KG1 (cell line): ENCODE measurements at regions not wholly inside any gene's neighbourhood (a gene's known extent, or its start where the extent isn't known, plus 50 kb on each side); places are given as distances from the start of the nearest gene placed in this dataset.

Source experiments
- DNase-seq: peaks from one replicate; lab custom pipeline; 2025; lab: John Stamatoyannopoulos, UW

DNA sequence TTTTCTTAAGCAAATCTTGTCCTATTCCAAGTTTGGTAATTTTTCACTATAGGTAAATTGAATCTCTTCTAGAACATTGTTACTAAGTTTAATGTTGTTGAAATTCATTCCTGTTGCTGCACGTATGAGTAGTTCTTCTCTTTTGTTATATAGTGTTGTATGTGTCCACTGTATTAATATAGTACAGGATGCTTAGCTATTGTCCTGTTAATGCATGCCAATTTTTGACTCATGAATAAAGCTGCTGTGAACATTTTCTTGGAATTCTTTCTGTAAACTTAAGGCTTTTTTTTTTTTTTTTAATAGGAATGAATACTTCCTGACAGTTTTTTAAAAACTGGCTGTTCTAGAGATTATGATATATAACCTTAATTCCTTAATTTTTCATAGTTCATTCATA lies 326.9 kb downstream of the SLC4A3 start:
- DNase-seq, result no peak

DNA sequence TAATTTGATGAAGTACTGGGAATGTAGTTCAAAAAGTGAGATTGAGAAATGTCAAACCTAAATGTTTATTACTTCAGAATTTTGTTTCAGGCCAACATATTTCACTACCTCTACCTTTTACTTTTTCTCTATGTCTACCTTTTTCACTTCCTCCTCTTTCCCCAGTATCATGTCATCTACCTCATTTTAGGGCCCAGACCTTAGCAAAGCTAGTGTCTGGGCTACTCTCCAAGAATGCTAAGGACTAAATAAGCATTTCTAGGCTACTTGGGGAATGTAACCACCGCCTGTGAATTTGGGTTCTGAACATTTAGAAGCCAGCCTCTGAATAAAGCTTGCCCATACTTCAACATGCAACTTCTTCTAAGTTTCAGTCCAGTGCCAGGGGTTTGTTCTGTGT lies 330.4 kb downstream of the SLC4A3 start:
- no peak for DNase-seq

DNA sequence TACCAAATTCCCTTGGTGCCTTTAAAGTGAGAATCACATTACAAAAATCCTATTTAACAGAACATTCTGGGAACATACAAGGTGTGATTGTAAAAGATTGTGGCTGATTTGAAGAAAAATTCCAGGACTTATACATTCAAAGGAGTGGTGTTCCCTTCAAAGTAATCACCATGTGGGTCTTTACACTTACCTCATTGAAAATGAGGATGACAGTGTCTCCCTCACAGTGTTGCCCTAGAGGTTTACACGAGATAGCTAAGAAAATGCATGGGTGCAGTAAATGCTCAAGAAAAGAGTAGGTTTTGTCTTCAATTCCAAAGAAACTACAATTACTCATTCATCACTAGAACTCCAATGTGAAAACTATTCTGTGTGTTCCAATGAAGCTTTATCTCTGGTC lies 331.5 kb downstream of the SLC4A3 start:
- no peak for DNase-seq

DNA sequence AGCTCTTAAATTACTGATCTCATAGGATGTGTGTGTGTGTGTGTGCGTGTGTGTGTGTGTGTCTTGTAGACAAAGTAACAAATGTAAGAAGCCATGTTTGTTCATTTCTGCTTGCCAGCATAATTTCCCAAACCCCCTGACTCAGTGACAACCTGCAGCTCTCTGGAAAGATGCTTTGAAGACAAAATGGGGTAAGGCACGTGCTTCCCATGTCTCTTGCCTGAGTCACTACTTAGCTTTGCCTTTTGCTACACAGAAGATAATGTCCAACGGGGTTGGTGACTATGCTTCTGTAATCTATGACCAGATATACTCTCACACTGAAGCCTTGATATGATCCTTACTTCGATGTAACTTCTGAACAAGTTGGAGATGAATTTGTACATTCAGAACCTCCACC lies 332.0 kb downstream of the SLC4A3 start:
- no peak for DNase-seq

DNA sequence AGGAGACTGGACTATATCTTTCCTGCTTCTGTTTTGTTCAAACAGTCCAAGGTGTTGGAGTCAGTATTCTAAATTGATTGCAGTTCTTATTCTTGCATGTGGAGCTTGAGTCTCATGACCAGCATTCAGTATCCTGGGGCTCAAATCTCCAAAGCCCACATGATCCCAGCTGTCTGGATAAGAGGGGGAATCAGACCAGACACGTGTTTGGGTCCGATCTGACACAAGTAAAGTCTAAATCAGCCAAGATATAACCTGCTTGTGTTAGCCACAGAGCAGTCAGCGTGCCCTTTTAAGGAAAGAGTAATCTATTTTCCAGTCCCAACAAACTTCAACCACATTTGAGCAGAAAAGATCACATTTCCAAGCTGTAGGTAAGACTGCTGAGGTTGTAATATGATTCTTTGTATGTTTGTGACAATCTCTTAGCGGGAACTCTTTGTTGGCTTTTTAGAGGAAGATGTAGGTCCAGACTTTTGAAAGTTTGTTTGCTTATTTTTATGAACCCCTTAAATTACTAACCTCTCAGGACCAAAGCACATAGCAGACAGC lies 334.6 kb downstream of the SLC4A3 start:
- no peak for DNase-seq

DNA sequence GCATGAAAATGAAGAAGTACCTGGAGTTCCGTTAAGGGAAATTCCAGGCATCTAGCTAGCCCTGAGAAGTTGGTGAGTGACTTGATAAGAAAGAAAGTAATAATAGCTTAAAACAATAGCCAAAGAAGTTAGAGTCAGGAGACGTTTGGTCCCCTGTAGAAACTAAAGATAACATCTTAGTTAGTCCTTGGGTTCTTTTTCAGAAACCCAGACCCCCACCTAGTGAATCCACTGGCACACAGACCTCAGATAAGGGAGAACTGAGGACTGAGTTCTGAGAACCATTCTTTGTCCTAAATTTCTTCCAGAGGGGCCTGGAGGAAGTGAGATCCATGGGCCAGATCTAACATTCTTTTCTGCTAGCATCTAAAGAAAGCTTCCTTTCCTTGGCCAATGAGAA lies 335.4 kb downstream of the SLC4A3 start:
- no peak for DNase-seq

DNA sequence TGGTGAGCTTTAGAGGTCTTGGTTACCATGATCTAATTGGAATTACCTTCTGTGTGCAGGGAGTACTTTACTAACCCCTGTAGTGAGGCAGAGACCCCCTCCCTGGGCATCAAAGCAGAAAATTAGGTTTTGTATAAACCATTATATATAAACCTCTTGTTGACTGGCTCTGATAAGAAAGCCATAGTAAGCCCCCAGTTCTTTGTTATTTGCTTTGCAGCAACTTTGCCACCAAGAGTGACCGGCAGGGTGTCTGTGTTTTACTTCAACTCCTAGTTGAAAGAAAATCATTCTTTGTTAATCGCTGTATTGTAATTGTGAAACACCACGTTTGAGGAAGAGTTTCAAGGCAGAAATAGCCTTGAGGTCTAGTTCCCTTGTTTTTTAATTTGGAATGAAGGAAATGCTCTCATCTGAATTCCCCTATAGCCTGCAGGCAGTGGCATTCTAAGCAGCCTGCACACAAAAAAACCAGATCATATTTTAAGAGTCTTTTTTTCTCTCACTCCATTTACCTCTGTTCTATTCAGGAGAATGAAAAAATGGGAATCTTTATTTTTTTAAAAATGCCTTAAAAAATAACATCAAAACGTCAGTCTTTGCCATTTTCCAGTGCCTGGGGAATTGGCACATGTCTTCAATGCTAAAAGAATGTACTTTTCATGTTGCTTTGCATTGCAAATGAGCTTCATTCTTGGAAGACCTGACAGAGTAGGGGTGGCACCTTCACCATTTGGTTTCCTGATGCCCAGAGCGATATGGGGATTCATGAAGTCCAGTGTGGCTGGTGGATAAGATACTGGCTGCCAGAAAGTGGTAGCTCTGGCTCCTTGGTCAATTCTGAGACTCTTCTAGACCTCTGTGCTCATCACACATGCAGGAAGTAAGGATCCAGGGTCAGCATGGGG lies 338.1 kb downstream of the SLC4A3 start:
- no peak for DNase-seq

DNA sequence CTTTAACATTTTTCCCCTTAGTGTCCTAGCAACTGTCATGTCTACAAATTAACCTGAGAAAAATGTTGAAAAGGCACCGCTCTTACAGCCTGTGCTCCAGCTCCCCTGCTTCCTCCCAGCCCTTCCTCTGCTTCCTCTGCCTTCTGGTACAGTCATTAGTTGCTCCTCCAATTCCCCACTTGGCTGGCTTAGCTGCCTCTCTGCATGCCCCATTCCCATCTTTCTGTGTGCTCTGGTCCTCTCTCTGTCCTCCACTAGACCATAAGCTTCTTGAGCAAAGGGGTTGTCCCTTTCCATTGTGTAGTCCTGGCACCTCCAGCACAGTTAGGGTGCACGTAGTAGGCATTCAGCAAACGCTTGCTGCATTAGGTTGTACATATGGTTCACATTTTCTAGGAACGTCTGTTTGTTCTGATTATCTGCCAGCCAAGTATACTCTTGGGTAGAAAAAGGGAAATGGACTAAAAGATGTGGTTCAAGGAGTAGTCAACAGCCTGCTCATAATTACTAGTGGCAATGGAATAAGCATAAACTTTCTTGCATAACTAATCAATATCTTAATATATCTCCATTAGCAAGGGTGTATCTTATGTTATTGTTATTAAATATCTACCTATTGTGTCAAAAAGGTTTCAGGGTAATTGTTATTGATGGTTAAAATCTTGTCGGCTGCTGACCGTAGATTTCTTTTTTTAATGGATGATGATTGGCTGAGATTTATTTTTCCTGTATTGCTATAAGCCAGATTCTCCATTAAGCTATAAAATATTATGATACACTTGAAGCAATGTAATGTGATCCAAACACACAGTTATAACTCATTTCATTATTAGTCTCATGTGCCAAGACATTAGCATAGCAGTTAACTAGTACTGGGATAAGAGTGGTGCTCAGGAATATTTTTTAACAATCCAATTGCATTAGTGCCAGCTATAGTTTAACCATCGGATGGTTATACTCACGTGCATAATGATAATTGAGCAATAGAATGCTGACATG lies 340.1 kb downstream of the SLC4A3 start:
- no peak for DNase-seq

DNA sequence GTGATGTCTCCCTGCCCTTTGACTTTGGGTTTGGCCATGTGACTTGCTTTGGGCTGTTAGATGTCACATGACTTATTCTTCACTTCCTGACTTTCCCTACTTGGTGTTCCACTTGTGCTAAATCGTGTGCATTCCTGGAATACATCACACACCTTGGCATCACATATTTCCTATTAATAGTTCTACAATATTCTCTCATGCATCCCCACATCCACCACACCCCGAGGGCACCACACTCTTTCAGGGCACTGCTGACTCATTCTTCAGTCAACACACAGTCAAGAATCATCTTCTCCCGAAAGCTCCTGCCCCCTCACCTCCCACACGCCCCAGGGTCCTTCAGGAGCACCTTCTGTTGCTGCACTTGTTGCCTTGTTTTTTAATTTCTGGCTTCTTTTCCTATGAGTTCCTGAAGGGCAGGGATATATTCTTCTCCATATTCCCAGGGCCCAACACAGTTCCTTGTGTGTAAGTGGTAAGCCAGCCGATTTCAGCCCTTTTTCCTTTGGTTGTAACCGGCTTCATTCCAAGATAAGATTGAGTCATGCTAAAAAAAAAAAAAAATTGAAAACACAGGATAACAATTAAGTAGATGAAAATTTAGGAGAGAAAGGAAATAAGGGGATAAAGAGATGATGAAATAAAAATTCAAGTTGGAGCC lies 341.4 kb downstream of the SLC4A3 start:
- no peak for DNase-seq

DNA sequence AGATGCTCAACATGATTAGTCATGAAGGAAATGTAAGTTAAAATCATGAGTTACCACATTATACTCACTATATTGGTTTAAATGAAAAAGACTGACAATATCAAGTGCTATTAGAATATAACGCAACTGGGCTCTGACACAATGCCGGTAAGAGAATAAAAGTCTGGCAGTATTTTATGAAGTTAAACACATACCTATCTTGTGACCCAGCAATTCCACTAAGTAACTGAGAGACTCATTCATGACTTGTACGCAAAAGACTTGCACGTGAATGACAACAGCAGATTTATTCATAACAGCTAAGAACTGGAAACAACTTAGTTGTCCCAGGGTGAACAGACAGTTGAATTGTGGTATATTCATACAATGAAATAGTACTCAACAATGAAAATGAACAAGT lies 342.1 kb downstream of the SLC4A3 start:
- no peak for DNase-seq

DNA sequence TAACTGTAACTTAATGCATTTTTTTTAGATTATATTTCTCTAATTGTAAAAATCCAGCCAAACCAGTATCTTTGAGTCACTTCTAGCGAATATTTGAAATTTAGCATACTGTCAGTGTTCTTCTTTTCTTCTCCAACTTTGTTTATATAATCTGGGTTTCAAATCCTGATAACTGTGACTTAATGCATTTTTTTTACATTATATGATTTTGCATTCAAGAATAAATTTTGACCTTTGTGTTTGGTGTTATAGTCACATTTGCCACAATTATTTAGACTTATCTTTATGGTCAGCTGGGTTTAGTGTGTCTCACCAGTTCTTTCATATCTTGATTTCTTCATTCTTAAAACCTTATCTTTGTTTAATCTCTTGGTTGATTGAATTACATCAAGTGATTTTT lies 345.7 kb downstream of the SLC4A3 start:
- no peak for DNase-seq

DNA sequence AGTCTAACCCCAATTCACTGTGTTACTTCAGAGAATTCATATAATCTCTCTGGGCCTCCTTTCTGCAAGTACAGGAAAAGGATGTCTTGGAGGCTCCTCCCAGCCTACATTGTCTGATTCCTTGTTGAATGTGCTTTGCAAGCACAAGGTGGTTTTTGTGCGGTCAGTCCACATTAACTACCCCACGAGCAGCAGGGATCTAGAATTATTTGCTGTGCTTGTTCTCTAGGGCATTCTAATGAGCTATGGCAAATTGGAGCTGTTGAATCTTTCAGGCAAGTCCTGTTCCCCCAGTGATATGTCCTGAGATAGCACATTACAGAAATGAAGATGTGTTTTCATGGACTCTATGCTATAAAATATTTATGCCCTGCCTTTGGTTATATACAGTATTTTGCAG lies 349.4 kb downstream of the SLC4A3 start:
- DNase-seq, result no peak

DNA sequence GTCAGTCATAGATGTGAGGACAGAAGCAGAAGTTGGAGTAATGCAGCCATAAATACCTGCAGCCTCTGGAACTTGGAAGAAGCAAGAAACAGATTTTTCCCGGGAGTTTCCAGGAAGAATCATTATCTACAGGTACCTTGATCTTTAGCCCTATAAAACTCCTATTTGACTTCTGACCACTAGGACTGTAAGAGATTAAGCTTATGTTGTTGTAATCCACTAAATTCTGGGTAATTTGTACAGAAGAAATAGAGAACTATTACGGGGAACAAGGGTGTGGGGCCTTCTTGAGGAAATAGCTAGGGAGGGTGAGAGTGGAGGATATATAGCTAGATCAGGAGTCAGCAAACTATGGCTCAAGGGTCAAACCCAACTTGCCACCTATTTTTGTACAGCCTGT lies 353.2 kb downstream of the SLC4A3 start:
- no peak for DNase-seq

DNA sequence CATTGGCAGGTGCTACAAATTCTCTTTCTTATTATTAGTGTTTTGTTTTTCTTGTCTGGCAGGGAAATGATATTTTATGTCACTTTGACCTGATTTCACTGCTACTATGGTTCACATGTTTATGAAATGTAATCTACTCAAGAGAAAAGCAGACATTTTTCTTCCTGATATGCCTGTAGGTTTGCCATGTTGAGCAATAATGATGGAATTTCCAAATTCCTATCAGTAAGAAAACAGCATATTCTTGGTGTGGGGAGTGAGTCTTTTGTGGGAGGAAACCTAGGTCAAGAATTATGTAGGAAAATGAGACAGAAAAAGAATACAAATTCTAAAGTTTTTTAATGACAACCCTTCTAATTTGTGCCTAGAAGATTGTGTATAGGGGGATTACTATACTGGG lies 356.4 kb downstream of the SLC4A3 start:
- DNase-seq, result no peak

DNA sequence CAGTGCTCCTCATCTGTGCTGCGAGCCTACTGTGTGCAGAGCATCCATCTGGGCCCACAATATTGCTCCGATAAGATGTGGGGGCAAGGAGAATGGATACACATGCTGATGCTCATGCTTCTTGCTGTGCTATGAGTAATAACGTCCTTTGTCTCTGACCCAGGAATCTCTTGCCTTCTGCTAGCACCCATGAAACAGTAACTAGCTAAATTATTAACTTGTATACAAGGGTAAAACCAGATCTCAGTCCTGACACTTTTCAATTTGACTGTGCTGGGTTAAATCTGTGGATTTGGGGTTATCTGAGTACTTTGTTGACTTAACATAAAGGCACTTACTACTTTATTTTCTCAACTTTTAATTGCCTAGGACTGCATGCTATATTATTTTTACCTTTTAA lies 357.6 kb downstream of the SLC4A3 start:
- DNase-seq, result no peak

DNA sequence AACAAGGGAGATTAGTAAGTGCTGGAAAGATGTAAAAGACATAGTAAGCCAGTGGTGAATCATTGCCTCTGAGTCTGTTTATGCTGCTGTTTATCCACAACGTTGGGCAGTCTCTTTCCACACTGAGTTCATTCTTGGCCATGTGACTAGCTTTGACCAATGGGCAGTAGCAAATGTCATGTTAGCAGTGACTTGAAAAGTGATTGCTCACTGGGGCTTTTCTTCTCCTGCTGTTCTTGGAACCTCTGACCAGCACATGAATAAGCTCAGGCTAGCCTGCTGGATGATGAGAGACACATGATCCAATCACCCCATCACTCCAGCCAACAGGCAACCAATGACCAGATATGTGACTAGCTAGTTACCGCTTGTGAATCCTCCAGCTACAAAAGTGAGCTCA lies 360.4 kb downstream of the SLC4A3 start:
- DNase-seq, result no peak

DNA sequence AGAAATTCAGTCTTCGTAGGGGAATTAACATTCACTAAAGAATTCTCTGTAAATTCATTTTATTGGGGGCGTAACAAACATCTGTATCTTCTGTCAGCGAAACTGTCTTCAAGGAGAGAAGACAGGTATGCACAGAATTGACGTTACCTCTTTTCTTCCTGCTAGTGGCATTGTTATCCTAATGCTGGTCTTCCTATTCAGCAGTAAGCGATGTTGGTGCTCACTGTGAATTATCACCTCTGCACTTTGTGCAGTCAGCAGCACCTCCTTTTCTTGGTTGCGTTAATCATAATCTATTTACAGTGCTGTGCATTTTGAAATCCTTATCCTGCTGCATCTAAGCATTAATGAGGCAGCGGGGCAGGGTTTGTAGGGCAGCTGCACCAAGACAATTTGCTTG lies 362.3 kb downstream of the SLC4A3 start:
- DNase-seq, result no peak

DNA sequence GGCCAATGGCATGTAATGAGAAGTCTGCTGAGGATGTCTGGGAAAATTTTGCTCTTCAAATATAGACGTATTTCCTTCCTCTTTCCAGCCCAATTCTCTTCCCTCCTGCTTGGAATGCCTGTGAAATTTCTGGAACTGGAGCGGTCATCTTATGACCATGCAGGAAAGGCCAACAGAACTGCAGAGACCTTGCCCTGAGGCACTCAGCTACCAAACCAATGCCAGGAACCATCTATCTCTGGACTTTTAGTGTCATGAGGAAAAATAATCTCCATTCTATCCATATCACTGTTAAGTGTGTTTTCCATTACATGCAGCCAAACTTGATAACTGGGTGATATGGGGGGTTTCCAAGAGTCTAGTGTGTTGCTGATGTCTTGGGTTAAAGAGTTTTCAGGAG lies 363.7 kb downstream of the SLC4A3 start:
- no peak for DNase-seq

DNA sequence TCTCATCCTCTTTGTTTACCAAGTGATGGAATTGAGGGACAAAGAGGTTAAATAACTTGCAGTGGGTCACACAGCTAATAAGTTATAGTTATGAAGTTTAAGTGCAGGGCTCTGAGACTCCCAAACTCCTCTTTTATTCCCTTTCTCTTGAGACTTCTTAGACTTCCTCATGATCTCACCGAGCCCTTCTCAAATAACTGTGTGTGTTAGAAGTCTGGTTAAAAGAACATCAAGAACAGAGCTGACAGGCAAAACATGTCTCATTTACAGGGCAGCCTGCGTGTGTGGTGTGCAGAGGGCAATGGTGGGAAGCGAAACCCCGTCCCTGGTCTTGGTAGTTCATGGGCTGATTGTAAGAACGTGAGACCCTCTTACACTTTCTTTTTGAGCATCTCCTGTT lies 368.0 kb downstream of the SLC4A3 start:
- DNase-seq, result no peak

DNA sequence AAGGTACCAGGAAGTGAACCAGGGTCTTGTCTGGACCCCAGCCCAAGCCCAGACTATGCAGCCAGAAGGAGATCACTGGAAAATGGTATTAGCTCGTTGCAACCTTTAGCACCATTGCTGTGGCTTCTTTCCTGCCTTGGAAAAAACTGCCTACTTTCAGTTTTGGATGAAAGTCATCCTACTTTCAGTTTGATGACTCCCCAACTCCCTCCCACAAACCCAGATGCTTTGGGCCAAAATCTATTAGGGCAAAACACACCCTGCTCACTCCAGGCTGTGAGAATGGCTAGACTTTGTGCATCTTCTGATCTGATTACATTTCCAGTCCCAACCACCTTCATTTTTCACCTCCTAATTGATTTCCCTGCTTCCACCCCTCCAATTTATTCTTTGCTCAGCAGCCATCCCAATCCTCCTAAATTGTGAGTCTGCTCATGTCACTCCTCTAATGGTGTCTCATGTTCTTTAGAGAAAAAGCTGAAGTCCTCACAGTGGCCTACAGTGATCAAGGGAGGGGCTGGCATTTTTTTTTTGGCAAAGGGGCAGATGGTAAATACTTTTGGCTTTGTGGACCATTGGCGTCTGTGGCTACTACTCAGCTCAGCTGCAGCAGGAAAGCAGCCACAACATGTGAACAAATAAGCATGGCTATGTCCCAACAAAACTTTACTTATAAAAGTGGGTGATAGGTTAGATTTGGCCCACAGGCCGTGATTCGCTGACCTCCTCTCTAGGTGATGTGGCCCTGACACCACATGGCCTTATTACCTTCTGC lies 368.7 kb downstream of the SLC4A3 start:
- no peak for DNase-seq

DNA sequence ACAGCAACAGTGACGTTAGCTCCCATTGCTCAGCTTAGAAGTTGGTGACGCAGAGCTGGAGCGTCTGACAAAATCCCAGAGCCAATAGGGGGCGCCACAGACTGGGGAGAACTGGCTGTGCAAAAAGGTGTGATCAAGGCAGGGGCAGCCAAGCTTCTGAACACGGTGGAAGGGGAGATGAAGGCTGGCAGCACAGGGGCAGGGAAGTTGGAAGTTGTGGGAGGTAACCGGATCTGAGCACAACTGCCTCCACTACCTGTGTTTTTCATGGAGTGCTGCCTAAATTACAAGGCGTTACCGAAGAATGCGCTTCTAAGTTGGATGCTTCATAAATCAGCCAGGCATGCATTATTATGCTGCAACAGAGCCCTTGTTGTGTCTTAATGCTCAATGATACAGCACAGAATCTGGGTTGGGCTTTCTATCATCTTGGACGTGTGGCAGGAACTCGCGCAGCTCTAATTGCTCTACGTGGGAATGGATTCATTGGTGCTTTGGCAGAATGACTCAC lies 370.0 kb downstream of the SLC4A3 start:
- DNase-seq, result no peak
